Naive thymus-derived CD8-positive, alpha-beta T cell (primary cell): ENCODE measurements at regions not wholly inside any gene's neighbourhood (a gene's known extent, or its start where the extent isn't known, plus 50 kb on each side); places are given as distances from the start of the nearest gene placed in this dataset.

Experiments
- ATAC-seq, 2 donors: fragments of 150-1000 bp; cut with Tn5 transposase in 1 of 2; sonication (Bioruptor Pico), chemical (Tn5 transposase) in 1 of 2; 1 replicate in 1 of 2; 2 replicates in 1 of 2; pipeline ENCODE4 v1.10.0; 2021; ENCODE audit warnings: mild to moderate bottlenecking in 2 of 2, moderate library complexity in 2 of 2
- POLR2A ChIA-PET: fragments of 350-600 bp; sonication (Branson Sonifier 250); formaldehyde crosslinking; loops from one replicate; lab custom pipeline; 2021; ENCODE audit warnings: antibody characterized with exemption; lab: Charles Lee
- DNase-seq, 10 donors: peaks; one replicate each; pipeline versions ENCODE4 v3.0.0 to v3.0.0-alpha.2; 2020 to 2022
- H3K27ac Mint-ChIP-seq, 10 donors: one replicate each; pipeline ENCODE4 v1.8.0; 2020 to 2022; ENCODE audit warnings: mild to moderate bottlenecking in 10 of 10, mixed read lengths in 10 of 10, moderate library complexity in 4 of 10, inconsistent platforms in 1 of 10
- H3K27me3 Mint-ChIP-seq, 5 donors: one replicate each; pipeline ENCODE4 v1.8.0; 2021 to 2022; ENCODE audit warnings: mixed read lengths in 5 of 5
- H3K36me3 Mint-ChIP-seq, 3 donors: one replicate each; pipeline ENCODE4 v1.8.0; 2020 to 2022; ENCODE audit warnings: mixed read lengths in 3 of 3, mild to moderate bottlenecking in 2 of 3, inconsistent platforms in 1 of 3
- H3K4me1 Mint-ChIP-seq, 4 donors: one replicate each; pipeline ENCODE4 v1.8.0; 2021 to 2022; ENCODE audit warnings: mixed read lengths in 4 of 4
- H3K4me3 Mint-ChIP-seq, 10 donors: one replicate each; pipeline ENCODE4 v1.8.0; 2020 to 2022; ENCODE audit warnings: mild to moderate bottlenecking in 10 of 10, mixed read lengths in 10 of 10, moderate library complexity in 6 of 10, inconsistent platforms in 1 of 10
- H3K9me3 Mint-ChIP-seq, 9 donors: one replicate each; pipeline ENCODE4 v1.8.0; 2020 to 2022; ENCODE audit warnings: mixed read lengths in 9 of 9, mild to moderate bottlenecking in 3 of 9, inconsistent platforms in 1 of 9, moderate library complexity in 1 of 9

DNA sequence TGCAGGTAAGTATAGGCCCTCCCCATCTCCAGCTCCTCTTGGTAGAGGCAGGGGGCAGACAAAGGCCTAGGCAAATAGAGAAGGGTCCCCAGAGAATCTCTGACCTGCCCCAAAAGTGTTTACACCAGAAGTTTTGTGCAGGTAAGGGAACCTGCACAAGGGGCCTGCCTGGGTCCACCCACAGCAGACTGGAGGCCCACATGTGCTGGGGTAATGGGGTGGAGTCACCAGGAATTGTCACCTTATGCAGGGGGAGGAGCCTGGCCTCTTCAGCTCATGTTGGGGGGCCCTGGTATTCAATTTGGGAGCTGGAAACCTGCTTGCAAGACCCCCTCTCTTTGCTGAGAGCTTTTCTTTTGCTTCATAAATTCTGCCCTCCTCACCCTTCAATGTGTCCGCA is 302.7 kb downstream of the ZEB1 start:
- H3K9me3 Mint-ChIP-seq: peaks cover 9 to 32% (median 22%) of the 10 kb centered on the region in 9 donors
- peaks cover 0 to under 1% (median 0%) of the 10 kb centered on the region in 4 donors for H3K4me1 Mint-ChIP-seq

GRCh38 chr10:31620226-31621151 is 301.5 kb downstream of the ZEB1 start:
- no peak overlapping the region for H3K27ac Mint-ChIP-seq
- DNase-seq (no peak), ATAC-seq (no peak)
- H3K4me3 Mint-ChIP-seq: no peak overlapping the region
- peaks cover 0 to 2% (median 0%) of the 10 kb centered on the region in 4 donors for H3K4me1 Mint-ChIP-seq
- peaks cover 1 to 19% (median 11%) of the 10 kb centered on the region in 9 donors for H3K9me3 Mint-ChIP-seq
- POLR2A ChIA-PET: no interaction called here
- peaks cover 0 to 6% (median 3%) of the 10 kb centered on the region in 5 donors for H3K27me3 Mint-ChIP-seq
- peaks cover 0 to 10% (median 0%) of the 10 kb centered on the region in 3 donors for H3K36me3 Mint-ChIP-seq

More for the DNA sequence above, 302.7 kb downstream of the ZEB1 start:
- Mint-ChIP-seq H3K36me3 (peaks cover 0 to 18% (median 2%) of the 10 kb centered on the region in 3 donors), H3K27me3 (peaks cover 0 to 6% (median 3%) of the 10 kb centered on the region in 5 donors), H3K27ac (no peak overlapping the region), H3K4me3 (no peak overlapping the region)
- DNase-seq (no peak), ATAC-seq (no peak)
- POLR2A ChIA-PET: no interaction called here

DNA sequence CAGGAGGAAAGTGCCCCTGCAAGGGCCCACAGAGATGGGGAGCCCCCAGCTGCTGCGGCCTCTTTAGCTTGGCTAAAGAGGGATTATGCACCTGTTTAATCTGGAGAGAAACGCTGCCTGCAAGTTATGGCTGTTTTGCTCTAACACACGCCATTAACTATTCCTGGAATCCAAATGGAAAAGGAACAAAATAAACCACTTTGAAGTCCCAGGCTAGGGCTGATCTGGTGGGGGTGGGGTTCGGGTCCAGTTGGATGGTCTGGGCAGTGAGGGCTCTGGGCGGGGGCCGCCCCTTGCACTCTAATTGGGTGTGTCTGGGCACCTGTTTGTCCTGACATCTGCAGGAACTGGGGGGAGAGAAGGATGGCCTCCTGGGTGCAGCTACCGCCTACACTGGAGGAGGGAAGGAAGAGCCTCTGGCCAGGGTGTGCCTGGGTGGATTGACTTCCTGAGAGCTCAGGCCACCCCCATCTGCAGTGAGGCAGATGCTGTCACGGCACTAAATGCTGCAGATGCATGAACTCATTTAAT is 300.6 kb downstream of the ZEB1 start:
- Mint-ChIP-seq H3K36me3 (peaks cover 0 to 16% (median 0%) of the 10 kb centered on the region in 3 donors), H3K9me3 (peaks cover 0 to 14% (median 8%) of the 10 kb centered on the region in 9 donors), H3K4me3 (no peak overlapping the region), H3K27ac (no peak overlapping the region), H3K27me3 (peaks cover 0 to 14% (median 3%) of the 10 kb centered on the region in 5 donors), H3K4me1 (peaks cover 0 to 2% (median 0%) of the 10 kb centered on the region in 4 donors)
- DNase-seq (no peak), ATAC-seq (no peak)
- POLR2A ChIA-PET: no interaction called here

- no peak for DNase-seq
- H3K36me3 Mint-ChIP-seq: peaks cover 0 to 9% (median 0%) of the 10 kb centered on the region in 3 donors
- ATAC-seq: no peak
- H3K27me3 Mint-ChIP-seq: peaks cover 0 to 19% (median 3%) of the 10 kb centered on the region in 5 donors
- no peak overlapping the region for H3K4me3 Mint-ChIP-seq
- POLR2A ChIA-PET: no interaction called here
- H3K27ac Mint-ChIP-seq: no peak overlapping the region
- H3K4me1 Mint-ChIP-seq: peaks cover 0 to 2% (median 0%) of the 10 kb centered on the region in 4 donors
- peaks cover 0 to 6% (median 0%) of the 10 kb centered on the region in 9 donors for H3K9me3 Mint-ChIP-seq
Measured at GRCh38 chr10:31618541-31619291, 299.7 kb downstream of the ZEB1 start.

DNA sequence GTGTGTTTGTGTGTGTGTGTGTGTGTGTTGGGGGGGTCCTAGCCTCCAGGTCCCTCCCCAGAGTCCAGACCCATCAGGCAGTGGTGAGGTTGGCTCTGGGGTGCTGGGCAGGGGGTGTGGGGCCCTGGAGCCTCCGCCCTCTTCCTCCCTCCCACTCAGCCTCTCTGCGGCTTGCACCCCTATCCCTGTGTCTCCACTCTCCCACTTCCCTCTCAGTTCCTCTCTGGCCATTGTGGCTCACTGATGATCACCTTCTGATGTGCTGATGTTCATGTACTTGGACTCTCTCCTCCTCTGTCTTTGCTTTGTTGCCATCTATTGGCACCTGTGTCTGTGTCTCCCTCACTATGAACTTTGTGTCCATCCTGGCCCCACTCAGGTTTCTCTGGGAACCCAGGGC is 298.7 kb downstream of the ZEB1 start:
- H3K27me3 Mint-ChIP-seq: peaks cover 0 to 27% (median 3%) of the 10 kb centered on the region in 5 donors
- POLR2A ChIA-PET: no interaction called here
- H3K9me3 Mint-ChIP-seq: peaks cover 0 to 4% (median 0%) of the 10 kb centered on the region in 9 donors
- ATAC-seq (no peak), DNase-seq (no peak)
- H3K27ac Mint-ChIP-seq: no peak overlapping the region
- H3K4me1 Mint-ChIP-seq: peaks cover 0 to 2% (median 0%) of the 10 kb centered on the region in 4 donors
- H3K36me3 Mint-ChIP-seq: peaks cover 0 to 9% (median 0%) of the 10 kb centered on the region in 3 donors
- no peak overlapping the region for H3K4me3 Mint-ChIP-seq

GRCh38 chr10:31617133-31617532 is 298.1 kb downstream of the ZEB1 start:
- POLR2A ChIA-PET: no interaction called here
- H3K27me3 Mint-ChIP-seq: peaks cover 0 to 27% (median 3%) of the 10 kb centered on the region in 5 donors

DNA sequence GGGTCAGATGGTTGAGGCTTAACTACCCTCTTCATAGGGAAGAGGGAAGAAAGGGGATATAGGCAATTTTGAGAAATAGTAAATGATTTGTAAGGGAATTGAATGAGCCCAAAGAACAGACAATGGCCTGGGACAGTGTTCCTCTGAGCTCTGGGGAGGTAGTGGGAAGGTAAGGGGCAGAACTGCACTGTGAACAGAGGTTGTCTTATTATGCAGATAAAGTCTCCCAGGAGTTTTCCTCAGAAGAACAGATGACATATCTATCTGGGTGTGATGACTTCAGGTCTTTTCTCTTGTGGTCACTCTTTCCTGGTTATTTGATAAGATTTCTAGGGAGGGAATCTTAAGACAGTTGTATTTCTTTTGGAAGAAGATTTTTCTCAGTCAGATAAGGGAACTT is 296.1 kb downstream of the ZEB1 start:
- H3K36me3 Mint-ChIP-seq: peaks cover 0 to 9% (median 0%) of the 10 kb centered on the region in 3 donors
- H3K27me3 Mint-ChIP-seq: peaks cover 4 to 42% (median 5%) of the 10 kb centered on the region in 5 donors
- POLR2A ChIA-PET: no interaction called here
- H3K27ac Mint-ChIP-seq: no peak overlapping the region
- ATAC-seq: no peak
- no peak for DNase-seq
- H3K4me1 Mint-ChIP-seq: peaks cover 0 to 3% (median under 1%) of the 10 kb centered on the region in 4 donors
- peaks cover 0 to 4% (median 0%) of the 10 kb centered on the region in 9 donors for H3K9me3 Mint-ChIP-seq
- no peak overlapping the region for H3K4me3 Mint-ChIP-seq

More at GRCh38 chr10:31617133-31617532, 298.1 kb downstream of the ZEB1 start:
- Mint-ChIP-seq H3K4me3 (no peak overlapping the region), H3K27ac (no peak overlapping the region), H3K36me3 (peaks cover 0 to 9% (median 0%) of the 10 kb centered on the region in 3 donors), H3K9me3 (peaks cover 0 to 4% (median 0%) of the 10 kb centered on the region in 9 donors), H3K4me1 (peaks cover 0 to 2% (median 0%) of the 10 kb centered on the region in 4 donors)
- ATAC-seq (no peak), DNase-seq (no peak)

- POLR2A ChIA-PET: no interaction called here
- Mint-ChIP-seq H3K36me3 (peaks cover 0 to 9% (median 0%) of the 10 kb centered on the region in 3 donors), H3K27ac (no peak overlapping the region), H3K27me3 (peaks cover 4 to 42% (median 9%) of the 10 kb centered on the region in 5 donors), H3K4me3 (no peak overlapping the region), H3K4me1 (peaks cover 0 to 3% (median under 1%) of the 10 kb centered on the region in 4 donors), H3K9me3 (peaks cover 0 to 4% (median 0%) of the 10 kb centered on the region in 9 donors)
- DNase-seq: no peak
- ATAC-seq: no peak
Measured at GRCh38 chr10:31614611-31615010, 295.6 kb downstream of the ZEB1 start.

GRCh38 chr10:31612082-31612481 is 293.1 kb downstream of the ZEB1 start:
- peaks cover 0 to 9% (median 0%) of the 10 kb centered on the region in 3 donors for H3K36me3 Mint-ChIP-seq
- H3K27me3 Mint-ChIP-seq: peaks cover 4 to 35% (median 12%) of the 10 kb centered on the region in 5 donors
- H3K4me3 Mint-ChIP-seq: no peak overlapping the region
- POLR2A ChIA-PET: no interaction called here
- no peak for DNase-seq
- peak overlapping the region in 1 of 10 donors; percentile 13 for H3K27ac Mint-ChIP-seq
- H3K9me3 Mint-ChIP-seq: peaks cover 0 to 4% (median 0%) of the 10 kb centered on the region in 9 donors
- no peak for ATAC-seq
- peaks cover 0 to 3% (median under 1%) of the 10 kb centered on the region in 4 donors for H3K4me1 Mint-ChIP-seq

DNA sequence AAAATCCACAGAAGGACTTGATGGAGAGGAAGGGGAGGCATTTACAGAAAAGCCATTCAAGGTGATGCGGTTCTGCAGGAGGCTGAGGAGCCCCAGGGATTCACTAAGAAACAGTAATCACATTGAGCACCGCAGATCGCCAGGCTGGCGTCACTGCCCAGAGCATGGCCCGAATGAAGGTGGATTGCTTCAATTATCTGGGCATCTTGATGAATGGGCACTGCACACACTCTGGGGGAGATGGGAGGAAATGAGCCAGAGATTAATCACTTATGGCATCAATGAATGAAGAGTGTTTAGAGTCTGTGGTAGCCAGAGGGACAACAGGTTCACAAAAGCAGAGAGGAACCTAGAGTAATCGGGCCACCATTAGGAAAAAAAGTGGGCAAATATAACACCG is 292.1 kb downstream of the ZEB1 start:
- H3K27me3 Mint-ChIP-seq: peaks cover 3 to 35% (median 12%) of the 10 kb centered on the region in 5 donors
- H3K27ac Mint-ChIP-seq: no peak overlapping the region
- H3K4me3 Mint-ChIP-seq: no peak overlapping the region
- H3K4me1 Mint-ChIP-seq: peaks cover 0 to 3% (median 0%) of the 10 kb centered on the region in 4 donors
- DNase-seq (no peak), ATAC-seq (no peak)
- POLR2A ChIA-PET: no interaction called here
- H3K36me3 Mint-ChIP-seq: peaks cover 0 to 9% (median 0%) of the 10 kb centered on the region in 3 donors
- peaks cover 0 to 4% (median 0%) of the 10 kb centered on the region in 9 donors for H3K9me3 Mint-ChIP-seq

DNA sequence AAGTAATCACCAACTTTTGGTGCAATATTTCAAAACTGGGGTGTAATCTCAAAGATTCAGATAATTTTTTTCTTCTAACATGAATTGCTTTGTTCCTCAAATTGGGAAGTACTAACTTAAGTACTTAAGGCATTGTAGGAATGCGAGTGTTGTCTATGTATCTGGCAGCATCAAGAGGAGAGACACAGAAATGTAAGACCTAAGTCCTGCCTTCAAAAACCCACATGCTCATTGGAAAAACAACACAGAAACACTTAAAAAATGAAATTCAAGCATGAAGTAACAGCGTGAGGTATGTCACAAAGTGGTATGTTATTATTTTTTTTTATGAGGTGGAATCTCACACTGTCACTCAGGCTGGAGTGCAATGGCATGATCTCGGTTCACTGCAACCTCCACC is 288.5 kb downstream of the ZEB1 start:
- Mint-ChIP-seq H3K27me3 (peaks cover 3 to 14% (median 11%) of the 10 kb centered on the region in 5 donors), H3K27ac (no peak overlapping the region), H3K9me3 (peaks cover 0 to 2% (median 0%) of the 10 kb centered on the region in 9 donors), H3K4me3 (no peak overlapping the region), H3K36me3 (no peaks in the 10 kb centered on the region), H3K4me1 (peaks cover 5 to 21% (median 11%) of the 10 kb centered on the region in 4 donors)
- ATAC-seq (no peak), DNase-seq (no peak)
- POLR2A ChIA-PET: no interaction called here

GRCh38 chr10:31606841-31607240 is 287.8 kb downstream of the ZEB1 start:
- peaks cover 1 to 12% (median 11%) of the 10 kb centered on the region in 5 donors for H3K27me3 Mint-ChIP-seq
- no peak overlapping the region for H3K4me3 Mint-ChIP-seq
- DNase-seq (no peak), ATAC-seq (no peak)
- no peak overlapping the region for H3K27ac Mint-ChIP-seq
- no peaks in the 10 kb centered on the region for H3K36me3 Mint-ChIP-seq
- POLR2A ChIA-PET: no interaction called here
- H3K4me1 Mint-ChIP-seq: peaks cover 5 to 19% (median 11%) of the 10 kb centered on the region in 4 donors
- H3K9me3 Mint-ChIP-seq: peaks cover 0 to 2% (median 0%) of the 10 kb centered on the region in 9 donors
